HepG2 (cell line): ENCODE measurements at regions not wholly inside any gene's neighbourhood (a gene's known extent, or its start where the extent isn't known, plus 50 kb on each side); places are given as distances from the start of the nearest gene placed in this dataset.

Experiments used
- ATAC-seq: fragments of 200-7000 bp; cut with Tn5 transposase; 3 replicates; pipeline ENCODE4 v1.9.1; 2020; ENCODE audit warnings: mild to moderate bottlenecking, moderate library complexity
- BruUV-seq: library from RNA; stranded (reverse); fragments of 400-500 nt; replicated peaks from 2 replicates; lab custom pipeline; 2021; lab: Mats Ljungman, UMichigan
- CTCF ChIA-PET: fragments of 300-600 bp; formaldehyde crosslinking; extraction: SDS; loops from one replicate; lab custom pipeline; 2021; ENCODE audit warnings: low total read pairs, inconsistent platforms, low intra/inter-chr PET ratio; lab: Yijun Ruan, JAX
- POLR2A ChIA-PET: fragments of 350-600 bp; sonication (Branson Sonifier 250); formaldehyde crosslinking; loops from one replicate; lab custom pipeline; 2020; ENCODE audit warnings: antibody characterized with exemption, inconsistent platforms; lab: Yijun Ruan, JAX
- DNase-seq: peaks from one replicate; pipeline ENCODE4 v3.0.0-alpha.2; 2015; ENCODE audit warnings: low spot score
- FAIRE-seq: peaks from 3 replicates; lab custom pipeline; 2011; peaks lifted over from hg19 to GRCh38; lab: Jason Lieb, UNC
- H2AFZ ChIP-seq: one replicate; pipeline ENCODE4 v1.6.1; 2011; ENCODE audit warnings: low read length, inconsistent platforms
- H3K27ac ChIP-seq: fragments of 300-600 bp; 3 replicates; pipeline ENCODE4 v1.8.0; 2011; ENCODE audit warnings: mixed run types, mild to moderate bottlenecking, mixed read lengths, low read length, inconsistent platforms; ENCODE audit not compliant: insufficient read depth; ENCODE audit errors: extremely low read length
- H3K27me3 ChIP-seq, 2 experiments: fragments of 200-600 bp in 1 of 2; 2 replicates in 1 of 2; 3 replicates in 1 of 2; pipeline versions ENCODE4 v1.6.0 to v1.8.0; 2011; ENCODE audit warnings: low read length in 2 of 2, mild to moderate bottlenecking in 2 of 2, moderate library complexity in 2 of 2, inconsistent platforms in 1 of 2; ENCODE audit not compliant: insufficient read depth in 2 of 2, control insufficient read depth in 1 of 2
- H3K36me3 ChIP-seq, 2 experiments: fragments of 200-600 bp in 1 of 2; replicated peaks in 1 of 2; 2 replicates in 1 of 2; 3 replicates in 1 of 2; pipeline versions ENCODE4 v1.5.1 to v1.8.0; 2011; ENCODE audit warnings: low read length in 2 of 2, inconsistent platforms in 1 of 2; ENCODE audit not compliant: insufficient read depth in 2 of 2, control insufficient read depth in 1 of 2
- H3K4me1 ChIP-seq: 2 replicates; pipeline ENCODE4 v1.5.1; 2012; ENCODE audit warnings: low read length, inconsistent platforms; ENCODE audit not compliant: insufficient read depth
- H3K4me2 ChIP-seq: 2 replicates; pipeline ENCODE4 v1.6.0; 2011; ENCODE audit warnings: low read depth, low read length, inconsistent platforms
- H3K4me3 ChIP-seq, 3 experiments: fragments of 200-600 bp in 1 of 3; sonication (generic), shearing (Covaris generic) in 1 of 3; replicated peaks in 1 of 3; 2 replicates each; pipeline ENCODE4 v1.5.1; 2011 to 2016; ENCODE audit warnings: low read length in 3 of 3, inconsistent platforms in 2 of 3, low read depth in 2 of 3, mild to moderate bottlenecking in 2 of 3, control low read depth in 1 of 3, mixed read lengths in 1 of 3; ENCODE audit not compliant: insufficient read depth in 1 of 3
- H3K79me2 ChIP-seq: one replicate; pipeline ENCODE4 v1.6.1; 2011; ENCODE audit warnings: low read length, inconsistent platforms; ENCODE audit not compliant: insufficient read depth
- H3K9ac ChIP-seq: 2 replicates; pipeline ENCODE4 v1.6.0; 2011; ENCODE audit warnings: mild to moderate bottlenecking, low read depth, low read length, inconsistent platforms; ENCODE audit not compliant: insufficient read depth
- H3K9me3 ChIP-seq: 2 replicates; pipeline ENCODE4 v1.5.1; 2012; ENCODE audit warnings: mild to moderate bottlenecking, low read length
- H4K20me1 ChIP-seq: 2 replicates; pipeline ENCODE4 v1.6.0; 2011; ENCODE audit warnings: inconsistent platforms, mild to moderate bottlenecking, low read length, moderate library complexity; ENCODE audit not compliant: insufficient read depth
- EED ChIP-seq: sonication (generic); formaldehyde crosslinking; IDR thresholded peaks from 2 replicates; pipeline ENCODE4 v1.5.0; 2020; ENCODE audit warnings: mild to moderate bottlenecking, missing genetic modification reagents
- FOSL2 ChIP-seq: sonication (generic); formaldehyde crosslinking; IDR thresholded peaks from 2 replicates; pipeline ENCODE4 v1.4.0; 2020; ENCODE audit warnings: missing genetic modification reagents
- GTF2F1 ChIP-seq: fragments of 150-350 bp; IDR thresholded peaks from 2 replicates; pipeline ENCODE4 v1.6.1; 2014; ENCODE audit warnings: low read length
- KLF12 ChIP-seq: sonication (generic); formaldehyde crosslinking; IDR thresholded peaks from 2 replicates; pipeline ENCODE4 v1.4.0; 2020; ENCODE audit warnings: missing genetic modification reagents, borderline replicate concordance
- MAZ ChIP-seq, 2 experiments: sonication (generic) in 1 of 2; formaldehyde crosslinking in 1 of 2; IDR thresholded peaks; 2 replicates each; pipeline versions ENCODE4 v1.5.0 to v1.6.1; 2012 to 2020; ENCODE audit warnings: low read depth in 2 of 2, mild to moderate bottlenecking in 2 of 2, borderline replicate concordance in 1 of 2, improper control_type of control experiment in 1 of 2, low read length in 1 of 2, missing genetic modification reagents in 1 of 2, moderate library complexity in 1 of 2
- PCBP2 ChIP-seq: fragments of 200-400 bp; formaldehyde crosslinking; optimal IDR thresholded peaks from 2 replicates; pipeline ENCODE3; 2018; ENCODE audit warnings: low read length, low read depth; ENCODE audit not compliant: poor library complexity, severe bottlenecking
- REXO4 ChIP-seq: sonication (generic); formaldehyde crosslinking; IDR thresholded peaks from 2 replicates; pipeline ENCODE4 v1.8.0; 2022; ENCODE audit warnings: missing genetic modification reagents, mild to moderate bottlenecking, borderline replicate concordance
- ZFP37 ChIP-seq: sonication (generic); formaldehyde crosslinking; IDR thresholded peaks from 2 replicates; pipeline ENCODE4 v1.4.0; 2020; ENCODE audit warnings: missing genetic modification reagents, borderline replicate concordance
- ZFX ChIP-seq: sonication (generic); formaldehyde crosslinking; IDR thresholded peaks from 2 replicates; pipeline ENCODE4 v1.4.0; 2020; ENCODE audit warnings: mild to moderate bottlenecking, low read depth, missing genetic modification reagents, moderate library complexity
- ZNF225 ChIP-seq: sonication (generic); formaldehyde crosslinking; IDR thresholded peaks from 2 replicates; pipeline ENCODE4 v1.4.0; 2020; ENCODE audit warnings: mild to moderate bottlenecking, missing genetic modification reagents
- ZNF451 ChIP-seq: sonication (generic); formaldehyde crosslinking; IDR thresholded peaks from 2 replicates; pipeline ENCODE4 v1.5.0; 2020; ENCODE audit warnings: mild to moderate bottlenecking, missing genetic modification reagents
- ZNF614 ChIP-seq: IDR thresholded peaks from 2 replicates; pipeline ENCODE4 v1.6.1; 2018; ENCODE audit warnings: missing biosample characterization, missing genetic modification reagents, inconsistent platforms, borderline replicate concordance
- ZNF788 ChIP-seq: sonication (generic); formaldehyde crosslinking; IDR thresholded peaks from 2 replicates; pipeline ENCODE4 v1.5.0; 2020; ENCODE audit warnings: mild to moderate bottlenecking, missing genetic modification reagents, borderline replicate concordance
- WGBS: methylation state at CpG from one replicate; pipeline ENCODE4 v1.1.6; 2017; ENCODE audit warnings: low lambda C conversion rate; 5-methylcytosine and 5-hydroxymethylcytosine counted together
- in situ Hi-C: cut with HindIII; loops from 2 replicates; pipeline ENCODE4 v1.10.0; 2017; ENCODE audit warnings: low pct_unique_long_range_greater_than_20kb; ENCODE audit not compliant: extremely low pct_ligation_motif_present
- intact Hi-C: fragments of 100-400 bp; cut with micrococcal nuclease; formaldehyde crosslinking; loops from one replicate; pipeline ENCODE4 v1.10.0; 2022; ENCODE audit not compliant: unreplicated experiment
- TF ChIP-seq, protein P1 (sequence below): IDR thresholded peaks from 2 replicates; pipeline ENCODE4 v1.4.0; 2020; ENCODE audit warnings: mild to moderate bottlenecking, missing genetic modification reagents
- TF ChIP-seq, protein P2 (sequence below): fragments of 450-650 bp; IDR thresholded peaks from 2 replicates; pipeline ENCODE4 v1.6.1; 2017
- TF ChIP-seq, protein P3 (sequence below): sonication (generic); formaldehyde crosslinking; IDR thresholded peaks from 2 replicates; pipeline ENCODE4 v1.5.0; 2020; ENCODE audit warnings: mild to moderate bottlenecking, missing genetic modification reagents

DNA sequence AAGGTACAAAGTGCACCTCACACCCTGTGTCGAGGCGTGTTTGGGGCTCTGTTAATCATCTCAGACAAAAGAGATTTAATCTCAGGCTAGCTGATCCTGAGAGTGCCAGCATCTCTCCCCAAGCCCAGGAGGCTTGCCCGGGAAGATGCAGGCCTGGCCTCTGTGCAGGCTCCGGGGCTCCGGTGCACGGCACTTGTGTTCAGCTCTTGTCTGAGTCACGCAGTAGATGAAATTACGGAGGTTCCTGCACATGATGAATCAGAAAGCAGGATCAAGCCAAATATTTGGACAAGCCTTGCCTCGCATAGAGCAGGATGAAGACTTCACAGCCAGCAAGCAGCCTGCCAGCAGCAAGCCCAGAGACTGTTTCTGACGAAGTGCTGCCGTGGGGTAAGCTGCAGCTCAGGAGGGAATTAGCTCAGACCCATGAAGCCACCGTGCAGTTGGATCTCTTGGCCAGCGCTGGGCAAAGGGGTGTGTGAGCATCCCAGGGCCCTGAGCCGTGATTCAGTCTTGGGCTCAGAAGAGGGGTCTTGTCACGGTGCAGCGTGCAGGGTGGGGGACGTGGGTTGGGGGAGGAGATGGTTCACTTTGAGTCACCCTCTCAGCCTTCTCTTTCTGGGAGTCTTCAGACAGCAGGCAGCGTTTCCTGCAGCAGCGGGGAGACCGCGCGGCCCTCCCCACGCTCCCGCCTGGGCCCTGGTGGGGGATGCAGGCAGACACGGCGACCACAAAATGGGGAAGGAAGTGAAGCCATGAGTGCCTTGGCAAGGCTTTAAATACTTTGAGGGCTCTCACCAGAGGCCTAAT, 89.2 kb upstream of the MEF2A start:
- POLR2A ChIA-PET = interaction anchor here (0.8 kb wide), 1 partner anchor 22 kb away, joined by 3 read pairs; no protein-coding TSS in a partner anchor
- H3K79me2 ChIP-seq = no peaks in the 10 kb centered on the region
- DNase-seq (peak; percentile 73), ATAC-seq (peak; percentile 78), FAIRE-seq (no peak)
- peak overlapping the region; percentile 54 for H2AFZ ChIP-seq
- no peaks in the 10 kb centered on the region for H4K20me1 ChIP-seq
- no peaks in the 10 kb centered on the region for H3K9me3 ChIP-seq
- no peak overlapping the region for H3K27ac ChIP-seq
- H3K4me3 ChIP-seq = peak overlapping the region in 2 of 3 experiments; percentile 10 to 52; a peak in 2 of 6 replicates
- intact Hi-C loops (no loop called here), in situ Hi-C loops (no loop called here)
- CTCF ChIA-PET = no interaction called here
- H3K36me3 ChIP-seq = no peaks in the 10 kb centered on the region
- peaks cover 0 to 8% of the 10 kb centered on the region in 2 experiments; a peak in 2 of 5 replicates for H3K27me3 ChIP-seq
- H3K4me1 ChIP-seq = peaks cover 44% of the 10 kb centered on the region
- 34% methylated on average over 9 of the region's 26 CpGs for WGBS
- no TSS peak for BruUV-seq
- H3K9ac ChIP-seq = no peak overlapping the region
- peak overlapping the region; percentile 76 for H3K4me2 ChIP-seq
- TF ChIP-seq ZNF614 (CRISPR knock-in tag) (no peak), FOSL2 (CRISPR knock-in tag) (peak; percentile 88), ZNF788 (CRISPR knock-in tag) (no peak), REXO4 (CRISPR knock-in tag) (no peak), GTF2F1 (no peak), ZNF451 (no peak), ZFP37 (no peak), MAZ (IDR thresholded peaks at IDR 0.05; ENCODE audit: borderline replicate concordance, low read depth, low read length) (no peak), MAZ (CRISPR knock-in tag; IDR thresholded peaks at IDR 0.05; ENCODE audit: low read depth) (no peak), KLF12 (CRISPR knock-in tag) (no peak), PCBP2 (no peak), ZNF225 (CRISPR knock-in tag) (no peak), ZFX (CRISPR knock-in tag) (no peak), EED (no peak)
- TF ChIP-seq, protein P1, sequence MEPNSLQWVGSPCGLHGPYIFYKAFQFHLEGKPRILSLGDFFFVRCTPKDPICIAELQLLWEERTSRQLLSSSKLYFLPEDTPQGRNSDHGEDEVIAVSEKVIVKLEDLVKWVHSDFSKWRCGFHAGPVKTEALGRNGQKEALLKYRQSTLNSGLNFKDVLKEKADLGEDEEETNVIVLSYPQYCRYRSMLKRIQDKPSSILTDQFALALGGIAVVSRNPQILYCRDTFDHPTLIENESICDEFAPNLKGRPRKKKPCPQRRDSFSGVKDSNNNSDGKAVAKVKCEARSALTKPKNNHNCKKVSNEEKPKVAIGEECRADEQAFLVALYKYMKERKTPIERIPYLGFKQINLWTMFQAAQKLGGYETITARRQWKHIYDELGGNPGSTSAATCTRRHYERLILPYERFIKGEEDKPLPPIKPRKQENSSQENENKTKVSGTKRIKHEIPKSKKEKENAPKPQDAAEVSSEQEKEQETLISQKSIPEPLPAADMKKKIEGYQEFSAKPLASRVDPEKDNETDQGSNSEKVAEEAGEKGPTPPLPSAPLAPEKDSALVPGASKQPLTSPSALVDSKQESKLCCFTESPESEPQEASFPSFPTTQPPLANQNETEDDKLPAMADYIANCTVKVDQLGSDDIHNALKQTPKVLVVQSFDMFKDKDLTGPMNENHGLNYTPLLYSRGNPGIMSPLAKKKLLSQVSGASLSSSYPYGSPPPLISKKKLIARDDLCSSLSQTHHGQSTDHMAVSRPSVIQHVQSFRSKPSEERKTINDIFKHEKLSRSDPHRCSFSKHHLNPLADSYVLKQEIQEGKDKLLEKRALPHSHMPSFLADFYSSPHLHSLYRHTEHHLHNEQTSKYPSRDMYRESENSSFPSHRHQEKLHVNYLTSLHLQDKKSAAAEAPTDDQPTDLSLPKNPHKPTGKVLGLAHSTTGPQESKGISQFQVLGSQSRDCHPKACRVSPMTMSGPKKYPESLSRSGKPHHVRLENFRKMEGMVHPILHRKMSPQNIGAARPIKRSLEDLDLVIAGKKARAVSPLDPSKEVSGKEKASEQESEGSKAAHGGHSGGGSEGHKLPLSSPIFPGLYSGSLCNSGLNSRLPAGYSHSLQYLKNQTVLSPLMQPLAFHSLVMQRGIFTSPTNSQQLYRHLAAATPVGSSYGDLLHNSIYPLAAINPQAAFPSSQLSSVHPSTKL (CRISPR knock-in tag) = 0 out of 2 replicates have a peak, but pooled peaks have one; percentile 37
- TF ChIP-seq, protein P2, sequence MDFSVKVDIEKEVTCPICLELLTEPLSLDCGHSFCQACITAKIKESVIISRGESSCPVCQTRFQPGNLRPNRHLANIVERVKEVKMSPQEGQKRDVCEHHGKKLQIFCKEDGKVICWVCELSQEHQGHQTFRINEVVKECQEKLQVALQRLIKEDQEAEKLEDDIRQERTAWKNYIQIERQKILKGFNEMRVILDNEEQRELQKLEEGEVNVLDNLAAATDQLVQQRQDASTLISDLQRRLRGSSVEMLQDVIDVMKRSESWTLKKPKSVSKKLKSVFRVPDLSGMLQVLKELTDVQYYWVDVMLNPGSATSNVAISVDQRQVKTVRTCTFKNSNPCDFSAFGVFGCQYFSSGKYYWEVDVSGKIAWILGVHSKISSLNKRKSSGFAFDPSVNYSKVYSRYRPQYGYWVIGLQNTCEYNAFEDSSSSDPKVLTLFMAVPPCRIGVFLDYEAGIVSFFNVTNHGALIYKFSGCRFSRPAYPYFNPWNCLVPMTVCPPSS = no peak
- TF ChIP-seq, protein P3, sequence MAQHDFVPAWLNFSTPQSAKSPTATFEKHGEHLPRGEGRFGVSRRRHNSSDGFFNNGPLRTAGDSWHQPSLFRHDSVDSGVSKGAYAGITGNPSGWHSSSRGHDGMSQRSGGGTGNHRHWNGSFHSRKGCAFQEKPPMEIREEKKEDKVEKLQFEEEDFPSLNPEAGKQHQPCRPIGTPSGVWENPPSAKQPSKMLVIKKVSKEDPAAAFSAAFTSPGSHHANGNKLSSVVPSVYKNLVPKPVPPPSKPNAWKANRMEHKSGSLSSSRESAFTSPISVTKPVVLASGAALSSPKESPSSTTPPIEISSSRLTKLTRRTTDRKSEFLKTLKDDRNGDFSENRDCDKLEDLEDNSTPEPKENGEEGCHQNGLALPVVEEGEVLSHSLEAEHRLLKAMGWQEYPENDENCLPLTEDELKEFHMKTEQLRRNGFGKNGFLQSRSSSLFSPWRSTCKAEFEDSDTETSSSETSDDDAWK (CRISPR knock-in tag) = no peak
